Panc1 (cell line): ENCODE measurements at regions not wholly inside any gene's neighbourhood (a gene's known extent, or its start where the extent isn't known, plus 50 kb on each side); places are given as distances from the start of the nearest gene placed in this dataset.

Experiments
- ATAC-seq: fragments of 200-7000 bp; cut with Tn5 transposase; 2 replicates; pipeline ENCODE4 v1.9.1; 2020; ENCODE audit warnings: mild to moderate bottlenecking, moderate library complexity
- BruUV-seq: library from RNA; stranded (reverse); fragments of 400-500 nt; replicated peaks from 2 replicates; lab custom pipeline; 2021; lab: Mats Ljungman, UMichigan
- CTCF ChIA-PET: fragments of 300-600 bp; sonication (Branson Sonifier 250); formaldehyde crosslinking; loops from one replicate; lab custom pipeline; 2022; ENCODE audit warnings: antibody characterized with exemption; lab: Charles Lee
- POLR2A ChIA-PET: fragments of 300-600 bp; sonication (Branson Sonifier 250); formaldehyde crosslinking; loops from one replicate; lab custom pipeline; 2022; ENCODE audit warnings: antibody characterized with exemption; lab: Charles Lee
- DNase-seq: peaks from one replicate; pipeline ENCODE4 v3.0.0-alpha.2; 2010; ENCODE audit warnings: low read depth, low spot score
- H3K27ac ChIP-seq: 2 replicates; pipeline ENCODE4 v1.5.1; 2011; ENCODE audit warnings: mild to moderate bottlenecking, low read length, inconsistent platforms
- H3K27me3 ChIP-seq: fragments of 200-500 bp; sonication (Bioruptor generic); 2 replicates; pipeline ENCODE4 v1.6.0; 2014; ENCODE audit warnings: low read length, inconsistent platforms; ENCODE audit not compliant: control insufficient read depth, insufficient read depth
- H3K36me3 ChIP-seq: fragments of 200-500 bp; sonication (Bioruptor generic); 2 replicates; pipeline ENCODE4 v1.5.1; 2014; ENCODE audit warnings: inconsistent platforms, mild to moderate bottlenecking, low read length, moderate library complexity; ENCODE audit not compliant: control insufficient read depth, insufficient read depth
- H3K4me1 ChIP-seq: 2 replicates; pipeline ENCODE4 v1.5.1; 2011; ENCODE audit warnings: inconsistent platforms, mild to moderate bottlenecking, low read length, moderate library complexity; ENCODE audit not compliant: control insufficient read depth, insufficient read depth
- H3K4me3 ChIP-seq, 2 experiments: 2 replicates each; pipeline ENCODE4 v1.5.1; 2011 to 2012; ENCODE audit warnings: low read depth in 2 of 2, low read length in 2 of 2, mild to moderate bottlenecking in 2 of 2, inconsistent platforms in 1 of 2, moderate library complexity in 1 of 2
- H3K9me3 ChIP-seq: fragments of 200-500 bp; sonication (Bioruptor generic); 2 replicates; pipeline ENCODE4 v1.5.1; 2014; ENCODE audit warnings: low read depth, mild to moderate bottlenecking, inconsistent platforms, low read length, moderate library complexity; ENCODE audit not compliant: control insufficient read depth, insufficient read depth
- POLR2AphosphoS5 ChIP-seq: IDR thresholded peaks from 2 replicates; pipeline ENCODE4 v1.6.1; 2012; ENCODE audit warnings: mild to moderate bottlenecking, low read depth, low read length, moderate library complexity
- SIN3A ChIP-seq: IDR thresholded peaks from 2 replicates; pipeline ENCODE4 v1.6.1; 2012; ENCODE audit warnings: low read depth, mild to moderate bottlenecking, low read length, moderate library complexity, borderline replicate concordance; ENCODE audit not compliant: insufficient read depth
- TCF7L2 ChIP-seq: IDR thresholded peaks from 2 replicates; pipeline ENCODE4 v1.6.1; 2011; ENCODE audit warnings: mild to moderate bottlenecking, low read depth, low read length, inconsistent platforms
- in situ Hi-C: cut with HindIII; loops from 2 replicates; pipeline ENCODE4 v1.10.0; 2016; ENCODE audit warnings: low sequenced_read_pairs, low pct_unique_long_range_greater_than_20kb
- intact Hi-C: fragments of 100-400 bp; cut with micrococcal nuclease; formaldehyde crosslinking; loops from one replicate; pipeline ENCODE4 v1.10.0; 2022; ENCODE audit not compliant: unreplicated experiment
- TF ChIP-seq, protein P1 (sequence below), 2 experiments: IDR thresholded peaks; 2 replicates each; pipeline ENCODE4 v1.6.1; 2011 to 2012; ENCODE audit warnings: low read depth in 2 of 2, control low read depth in 1 of 2, low read length in 1 of 2, mild to moderate bottlenecking in 1 of 2, moderate library complexity in 1 of 2; ENCODE audit not compliant: insufficient read depth in 1 of 2
- TF ChIP-seq, protein P2 (sequence below): fragments of 450-650 bp; IDR thresholded peaks from 2 replicates; pipeline ENCODE4 v1.5.1; 2017; ENCODE audit warnings: mild to moderate bottlenecking

DNA sequence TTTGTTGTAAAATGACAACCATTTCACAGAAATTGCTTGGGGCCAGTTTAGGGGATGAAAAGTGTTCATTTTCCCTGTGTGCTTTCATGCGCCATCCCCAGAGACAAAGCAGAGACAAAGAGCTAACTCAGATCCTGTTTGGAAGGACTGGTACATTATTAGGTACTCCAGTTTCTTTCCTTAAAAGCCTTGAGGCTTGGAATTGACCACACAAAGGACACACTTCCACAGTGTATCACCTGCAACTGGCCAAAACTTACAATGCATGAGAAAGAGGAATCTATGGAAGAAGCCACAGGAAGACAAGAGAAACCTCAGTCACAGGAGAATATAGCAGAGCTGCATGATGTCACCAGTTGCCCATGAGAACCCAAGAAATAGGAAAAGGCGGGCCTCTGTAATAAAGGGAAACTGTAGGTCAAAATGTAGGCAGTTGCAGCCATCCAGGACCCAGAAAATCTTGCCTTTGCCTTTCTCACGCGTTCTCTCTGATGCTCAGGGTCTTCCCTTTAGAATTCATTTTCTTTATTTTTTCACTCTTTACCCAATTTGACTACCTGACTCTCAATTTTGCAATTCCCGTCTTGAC lies 339.0 kb downstream of the RMST start:
- Histone ChIP-seq H3K4me3 (no peak overlapping the region), H3K27ac (no peak overlapping the region), H3K36me3 (no peaks in the 10 kb centered on the region), H3K4me1 (no peaks in the 10 kb centered on the region), H3K9me3 (no peaks in the 10 kb centered on the region), H3K27me3 (no peaks in the 10 kb centered on the region)
- in situ Hi-C loops, result no loop called here
- POLR2A ChIA-PET, result no interaction called here
- CTCF ChIA-PET, result no interaction called here
- intact Hi-C loops, result no loop called here
- ATAC-seq (no peak), DNase-seq (no peak)
- TF ChIP-seq, protein P1, sequence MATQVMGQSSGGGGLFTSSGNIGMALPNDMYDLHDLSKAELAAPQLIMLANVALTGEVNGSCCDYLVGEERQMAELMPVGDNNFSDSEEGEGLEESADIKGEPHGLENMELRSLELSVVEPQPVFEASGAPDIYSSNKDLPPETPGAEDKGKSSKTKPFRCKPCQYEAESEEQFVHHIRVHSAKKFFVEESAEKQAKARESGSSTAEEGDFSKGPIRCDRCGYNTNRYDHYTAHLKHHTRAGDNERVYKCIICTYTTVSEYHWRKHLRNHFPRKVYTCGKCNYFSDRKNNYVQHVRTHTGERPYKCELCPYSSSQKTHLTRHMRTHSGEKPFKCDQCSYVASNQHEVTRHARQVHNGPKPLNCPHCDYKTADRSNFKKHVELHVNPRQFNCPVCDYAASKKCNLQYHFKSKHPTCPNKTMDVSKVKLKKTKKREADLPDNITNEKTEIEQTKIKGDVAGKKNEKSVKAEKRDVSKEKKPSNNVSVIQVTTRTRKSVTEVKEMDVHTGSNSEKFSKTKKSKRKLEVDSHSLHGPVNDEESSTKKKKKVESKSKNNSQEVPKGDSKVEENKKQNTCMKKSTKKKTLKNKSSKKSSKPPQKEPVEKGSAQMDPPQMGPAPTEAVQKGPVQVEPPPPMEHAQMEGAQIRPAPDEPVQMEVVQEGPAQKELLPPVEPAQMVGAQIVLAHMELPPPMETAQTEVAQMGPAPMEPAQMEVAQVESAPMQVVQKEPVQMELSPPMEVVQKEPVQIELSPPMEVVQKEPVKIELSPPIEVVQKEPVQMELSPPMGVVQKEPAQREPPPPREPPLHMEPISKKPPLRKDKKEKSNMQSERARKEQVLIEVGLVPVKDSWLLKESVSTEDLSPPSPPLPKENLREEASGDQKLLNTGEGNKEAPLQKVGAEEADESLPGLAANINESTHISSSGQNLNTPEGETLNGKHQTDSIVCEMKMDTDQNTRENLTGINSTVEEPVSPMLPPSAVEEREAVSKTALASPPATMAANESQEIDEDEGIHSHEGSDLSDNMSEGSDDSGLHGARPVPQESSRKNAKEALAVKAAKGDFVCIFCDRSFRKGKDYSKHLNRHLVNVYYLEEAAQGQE (IDR thresholded peaks at IDR 0.05; ENCODE audit: insufficient read depth in 1 of 2, low read depth in 2 of 2, low read length in 1 of 2), result no peak
- TF ChIP-seq, protein P2, sequence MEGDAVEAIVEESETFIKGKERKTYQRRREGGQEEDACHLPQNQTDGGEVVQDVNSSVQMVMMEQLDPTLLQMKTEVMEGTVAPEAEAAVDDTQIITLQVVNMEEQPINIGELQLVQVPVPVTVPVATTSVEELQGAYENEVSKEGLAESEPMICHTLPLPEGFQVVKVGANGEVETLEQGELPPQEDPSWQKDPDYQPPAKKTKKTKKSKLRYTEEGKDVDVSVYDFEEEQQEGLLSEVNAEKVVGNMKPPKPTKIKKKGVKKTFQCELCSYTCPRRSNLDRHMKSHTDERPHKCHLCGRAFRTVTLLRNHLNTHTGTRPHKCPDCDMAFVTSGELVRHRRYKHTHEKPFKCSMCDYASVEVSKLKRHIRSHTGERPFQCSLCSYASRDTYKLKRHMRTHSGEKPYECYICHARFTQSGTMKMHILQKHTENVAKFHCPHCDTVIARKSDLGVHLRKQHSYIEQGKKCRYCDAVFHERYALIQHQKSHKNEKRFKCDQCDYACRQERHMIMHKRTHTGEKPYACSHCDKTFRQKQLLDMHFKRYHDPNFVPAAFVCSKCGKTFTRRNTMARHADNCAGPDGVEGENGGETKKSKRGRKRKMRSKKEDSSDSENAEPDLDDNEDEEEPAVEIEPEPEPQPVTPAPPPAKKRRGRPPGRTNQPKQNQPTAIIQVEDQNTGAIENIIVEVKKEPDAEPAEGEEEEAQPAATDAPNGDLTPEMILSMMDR, result no peak
- TF ChIP-seq TCF7L2 (no peak), SIN3A (no peak), POLR2AphosphoS5 (no peak)
- BruUV-seq, result no TSS peak

DNA sequence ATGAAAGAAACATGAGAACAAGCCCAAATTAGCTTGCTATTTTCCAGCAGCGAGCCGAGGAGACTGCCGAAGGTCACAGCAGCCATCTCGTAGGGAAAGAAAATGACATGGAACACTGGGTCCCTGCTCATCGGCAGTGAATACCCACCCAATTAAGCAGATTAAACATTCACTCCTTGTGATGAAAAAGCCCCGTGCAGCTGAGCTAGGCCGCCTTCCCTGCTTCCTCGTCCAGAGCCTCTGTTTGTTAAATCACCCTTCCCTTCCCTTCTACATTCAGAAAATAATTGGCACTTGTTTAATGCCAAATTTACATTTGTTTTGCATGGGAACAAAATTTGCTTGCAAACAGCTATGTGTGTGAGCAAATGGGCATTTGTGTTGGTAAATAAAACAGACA lies 342.5 kb downstream of the RMST start:
- Histone ChIP-seq H3K9me3 (no peaks in the 10 kb centered on the region), H3K27me3 (no peaks in the 10 kb centered on the region), H3K4me3 (no peak overlapping the region), H3K27ac (no peak overlapping the region), H3K4me1 (no peaks in the 10 kb centered on the region), H3K36me3 (no peaks in the 10 kb centered on the region)
- intact Hi-C loops, result no loop called here
- DNase-seq (no peak), ATAC-seq (no peak)
- TF ChIP-seq, protein P1 (IDR thresholded peaks at IDR 0.05; ENCODE audit: insufficient read depth in 1 of 2, low read depth in 2 of 2, low read length in 1 of 2), result no peak
- TF ChIP-seq TCF7L2 (no peak), POLR2AphosphoS5 (no peak), SIN3A (no peak)
- TF ChIP-seq, protein P2, result no peak
- BruUV-seq, result no TSS peak
- in situ Hi-C loops, result no loop called here
- ChIA-PET CTCF (no interaction called here), POLR2A (no interaction called here)
